HEK293 (cell line): ENCODE measurements at regions not wholly inside any gene's neighbourhood (a gene's known extent, or its start where the extent isn't known, plus 50 kb on each side); places are given as distances from the start of the nearest gene placed in this dataset.

ENCODE experiments used
- ZNF24 ChIP-seq: fragments of 450-650 bp; formaldehyde crosslinking; IDR thresholded peaks from 2 replicates; pipeline ENCODE4 v1.5.1; 2016; ENCODE audit warnings: missing biosample characterization, missing genetic modification characterization
- ZNF274 ChIP-seq, 2 experiments: fragments of 200-500 bp in 1 of 2; fragments of 450-650 bp in 1 of 2; sonication (Bioruptor generic) in 1 of 2; formaldehyde crosslinking in 1 of 2; IDR thresholded peaks; 2 replicates each; pipeline versions ENCODE4 v1.5.1 to v1.6.1; 2014 to 2016; ENCODE audit warnings: borderline replicate concordance in 1 of 2, inconsistent platforms in 1 of 2, low read length in 1 of 2, missing biosample characterization in 1 of 2, missing genetic modification characterization in 1 of 2
- ZNF555 ChIP-seq: fragments of 450-650 bp; formaldehyde crosslinking; conservative IDR thresholded peaks from 2 replicates; pipeline ENCODE4 v1.5.1; 2017; ENCODE audit warnings: missing biosample characterization, mild to moderate bottlenecking, missing genetic modification characterization, inconsistent platforms

DNA sequence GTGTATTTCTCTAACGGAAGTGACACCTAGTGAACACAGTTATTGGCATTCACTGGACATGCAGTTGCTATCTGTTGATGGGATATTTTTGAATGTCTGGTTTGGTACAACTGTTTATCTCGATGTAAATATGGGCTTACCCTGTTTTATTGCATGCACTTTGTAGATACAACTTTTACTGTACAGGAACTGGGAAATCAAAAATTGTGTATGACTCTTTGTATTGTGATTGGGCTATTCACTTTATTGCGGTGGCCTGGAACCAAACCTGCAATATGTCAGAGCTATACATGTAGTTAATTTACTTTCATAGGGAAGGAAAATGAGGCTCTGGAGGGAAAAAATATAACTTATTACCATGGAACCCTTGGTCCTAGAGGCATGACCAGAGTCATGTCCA, 380.7 kb upstream of the KIRREL3 start:
- TF ChIP-seq ZNF555: no peak
- no peak for TF ChIP-seq ZNF274 (IDR thresholded peaks at IDR 0.05; ENCODE audit: low read length)
- TF ChIP-seq ZNF274 (tag by site-specific recombination; IDR thresholded peaks at IDR 0.05; ENCODE audit: borderline replicate concordance): no peak
- TF ChIP-seq ZNF24 (tag by site-specific recombination): no peak
